NCI-H1694 (cell line): ENCODE measurements at regions not wholly inside any gene's neighbourhood (a gene's known extent, or its start where the extent isn't known, plus 50 kb on each side); places are given as distances from the start of the nearest gene placed in this dataset.

ENCODE experiments used
- DNase-seq: peaks from one replicate; lab custom pipeline; 2025; lab: John Stamatoyannopoulos, UW

GRCh38 chr4:18571301-18571761 lies 549.8 kb upstream of the LCORL start:
- no peak for DNase-seq

- DNase-seq: no peak
These were observed 548.8 kb upstream of the LCORL start for GRCh38 chr4:18570370-18570769.

- peak; percentile 21 for DNase-seq
These were observed 547.0 kb upstream of the LCORL start for GRCh38 chr4:18568600-18568999.

GRCh38 chr4:18566970-18567799 lies 545.6 kb upstream of the LCORL start:
- no peak for DNase-seq

GRCh38 chr4:18559492-18559891 lies 537.9 kb upstream of the LCORL start:
- DNase-seq: no peak

- DNase-seq: no peak
These were observed 534.8 kb upstream of the LCORL start for GRCh38 chr4:18556402-18556801.

GRCh38 chr4:18540349-18540748 lies 518.8 kb upstream of the LCORL start:
- no peak for DNase-seq

GRCh38 chr4:18538121-18538520 lies 516.6 kb upstream of the LCORL start:
- no peak for DNase-seq

GRCh38 chr4:18536428-18536827 lies 514.9 kb upstream of the LCORL start:
- DNase-seq: no peak

- DNase-seq: no peak
These were observed 514.4 kb upstream of the LCORL start for GRCh38 chr4:18535948-18536347.

GRCh38 chr4:18533262-18533775 lies 511.8 kb upstream of the LCORL start:
- no peak for DNase-seq

- no peak for DNase-seq
These were observed 510.2 kb upstream of the LCORL start for GRCh38 chr4:18531731-18532130.

GRCh38 chr4:18529482-18529881 lies 507.9 kb upstream of the LCORL start:
- DNase-seq: no peak

- no peak for DNase-seq
These were observed 503.1 kb upstream of the LCORL start for GRCh38 chr4:18524667-18525066.

GRCh38 chr4:18518098-18518497 lies 496.5 kb upstream of the LCORL start:
- DNase-seq: no peak

- DNase-seq: no peak
These were observed 492.3 kb upstream of the LCORL start for GRCh38 chr4:18513861-18514260.

GRCh38 chr4:18512718-18513117 lies 491.2 kb upstream of the LCORL start:
- no peak for DNase-seq

- DNase-seq: no peak
These were observed 490.2 kb upstream of the LCORL start for GRCh38 chr4:18511727-18512126.

- DNase-seq: no peak
These were observed 487.2 kb upstream of the LCORL start for GRCh38 chr4:18508786-18509185.

- DNase-seq: no peak
These were observed 459.4 kb upstream of the LCORL start for GRCh38 chr4:18480928-18481327.

- no peak for DNase-seq
These were observed 458.8 kb upstream of the LCORL start for GRCh38 chr4:18480342-18480741.

- DNase-seq: no peak
These were observed 458.3 kb upstream of the LCORL start for GRCh38 chr4:18479825-18480224.

- no peak for DNase-seq
These were observed 442.5 kb upstream of the LCORL start for GRCh38 chr4:18463987-18464559.
